A673 (cell line): ENCODE measurements at regions not wholly inside any gene's neighbourhood (a gene's known extent, or its start where the extent isn't known, plus 50 kb on each side); places are given as distances from the start of the nearest gene placed in this dataset.

Experiments
- CTCF ChIP-seq: fragments of 300-800, 200-600 bp; sonication (generic); conservative IDR thresholded peaks from 2 replicates; pipeline ENCODE4 v1.5.1; 2017; ENCODE audit warnings: low read depth, mild to moderate bottlenecking, antibody characterized with exemption, low read length, moderate library complexity, mixed read lengths
- EZH2 ChIP-seq: fragments of 200-600 bp; sonication (generic); IDR thresholded peaks from 2 replicates; pipeline ENCODE4 v1.6.1; 2017; ENCODE audit warnings: borderline replicate concordance, low read depth, mild to moderate bottlenecking, mixed read lengths, antibody characterized with exemption, low read length; ENCODE audit not compliant: poor library complexity, severe bottlenecking

GRCh38 chr10:44822966-44823365, 88.2 kb upstream of the TMEM72 start:
- no peak for TF ChIP-seq CTCF
- TF ChIP-seq EZH2, result no peak
